ENCODE measurements at regions not wholly inside any gene's neighbourhood (a gene's known extent, or its start where the extent isn't known, plus 50 kb on each side); places are given as distances from the start of the nearest gene placed in this dataset.

- DNase-seq, result no peak
Observed at GRCh38 chr11:111444040-111444439, 65.0 kb upstream of the POU2AF1 start.

- DNase-seq, result no peak
Observed at GRCh38 chr11:111443640-111444039, 64.6 kb upstream of the POU2AF1 start.

DNA sequence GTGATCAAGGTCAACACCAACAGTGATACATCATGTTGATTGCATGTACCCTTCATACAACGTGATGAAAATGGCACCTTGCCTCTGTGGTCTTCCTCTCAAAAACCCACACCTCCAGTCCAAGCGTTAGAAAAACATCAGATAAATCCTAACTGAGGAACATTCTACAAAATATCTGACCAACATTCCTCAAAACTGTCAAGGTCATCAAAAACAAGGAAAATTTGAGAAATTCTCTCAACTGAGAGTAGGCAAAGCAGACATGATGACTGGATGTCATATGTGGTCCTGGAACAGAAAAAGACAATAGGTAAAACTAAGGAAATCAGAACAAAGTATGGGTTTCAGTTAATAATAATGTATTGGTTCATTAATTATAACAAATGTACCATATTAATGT is 64.0 kb upstream of the POU2AF1 start:
- no peak for DNase-seq

- no peak for DNase-seq
Observed at GRCh38 chr11:111441443-111441842, 62.4 kb upstream of the POU2AF1 start.

DNA sequence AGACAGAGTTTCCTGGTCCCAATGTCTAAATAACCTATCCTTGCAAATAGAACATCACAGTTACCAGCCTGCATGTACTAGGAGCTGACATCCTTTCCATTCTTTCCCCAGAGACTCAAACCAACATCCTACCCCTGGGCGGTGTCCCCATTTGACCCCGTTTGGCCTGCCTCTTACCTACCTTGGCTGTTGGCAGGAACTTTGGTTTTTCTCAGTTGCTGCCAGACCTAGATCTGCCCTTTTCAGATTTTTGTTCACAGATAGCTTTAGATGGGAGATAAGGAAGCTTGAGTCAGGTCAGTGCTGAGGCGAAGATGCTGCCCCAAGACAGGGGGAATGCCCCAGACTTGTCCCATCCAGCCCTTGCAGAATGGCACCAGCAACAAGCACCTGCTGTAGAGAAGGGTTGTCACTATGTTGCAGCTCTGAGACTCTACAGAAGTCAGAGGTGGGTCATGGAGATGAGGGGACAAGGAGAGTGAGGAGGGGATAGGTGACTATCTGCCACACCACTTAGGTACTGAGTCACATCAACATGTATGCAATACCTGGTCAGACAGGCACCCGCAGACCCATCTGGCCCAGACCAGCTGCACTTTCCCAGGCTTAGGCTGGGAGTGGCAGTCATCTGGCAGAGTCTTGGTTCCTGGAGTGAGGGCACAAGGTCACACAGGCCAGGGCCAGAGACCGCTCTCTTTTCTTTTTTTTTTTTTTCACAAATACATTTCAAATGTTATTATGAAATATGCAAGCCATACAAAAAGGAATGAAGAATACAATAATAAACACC is 61.5 kb upstream of the POU2AF1 start:
- DNase-seq, result no peak

DNA sequence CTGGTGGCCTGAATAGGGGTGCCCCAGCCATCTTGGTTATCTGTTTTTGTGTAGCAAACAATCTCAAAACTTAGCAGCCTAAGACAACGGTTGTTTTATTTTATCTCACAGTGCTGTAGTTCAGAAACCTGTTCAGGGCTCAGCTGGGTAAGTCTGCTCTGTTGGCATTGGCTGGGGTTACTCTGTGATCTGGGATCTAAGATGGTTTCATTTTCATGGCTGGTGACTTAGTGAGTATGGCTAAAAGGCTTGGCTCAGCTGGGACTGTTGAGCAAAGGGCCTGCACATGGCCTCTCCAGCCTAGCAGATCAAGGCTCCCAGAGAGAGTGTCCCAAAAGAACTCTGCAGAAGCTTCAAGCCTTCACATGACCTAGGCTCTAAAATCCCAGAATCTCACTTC is 60.8 kb upstream of the POU2AF1 start:
- no peak for DNase-seq

GRCh38 chr11:111438846-111439520 is 59.9 kb upstream of the POU2AF1 start:
- no peak for DNase-seq

DNA sequence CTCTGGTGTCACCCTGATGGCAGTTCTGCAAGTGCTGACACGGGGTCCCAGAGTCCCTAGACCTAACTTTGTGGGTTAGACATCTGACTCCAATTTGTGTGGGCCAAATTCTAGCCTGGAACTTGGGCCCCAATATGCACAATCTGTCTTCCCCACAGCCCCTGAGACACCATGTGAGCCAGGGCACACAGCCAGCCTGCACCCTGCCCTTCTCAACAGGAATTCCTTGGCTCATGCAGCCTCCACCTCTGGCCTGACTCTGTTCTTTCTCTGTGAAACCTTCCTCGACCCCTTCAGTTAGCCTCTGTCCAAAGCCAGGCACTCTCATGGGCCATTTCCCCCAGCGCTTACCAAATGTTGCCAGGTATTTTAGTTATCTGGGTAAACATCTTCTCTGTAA is 59.1 kb upstream of the POU2AF1 start:
- DNase-seq, result no peak

- no peak for DNase-seq
Observed at GRCh38 chr11:111435046-111435698, 56.1 kb upstream of the POU2AF1 start.

GRCh38 chr11:111429066-111429506 is 50.0 kb upstream of the POU2AF1 start:
- peak; percentile 44 for DNase-seq

All from activated CD4-positive, alpha-beta T cell treated with anti-CD3 and anti-CD28 coated beads, Interleukin-2, amount 50 U/mL, for 1 hour (primary cell).